GM13977 (cell line): ENCODE measurements at regions not wholly inside any gene's neighbourhood (a gene's known extent, or its start where the extent isn't known, plus 50 kb on each side); places are given as distances from the start of the nearest gene placed in this dataset.

ENCODE experiments used
- DNase-seq: peaks from one replicate; pipeline ENCODE4 v3.0.0; 2012; ENCODE audit warnings: low spot score
- in situ Hi-C: fragments of 300-500 bp; cut with MboI; formaldehyde crosslinking; loops from one replicate; pipeline ENCODE4 v1.12.0; 2022; ENCODE audit warnings: low sequenced_read_pairs, low pct_unique_long_range_greater_than_20kb, mixed read lengths, inconsistent platforms; ENCODE audit not compliant: unreplicated experiment
- TF ChIP-seq, protein P1 (sequence below): IDR thresholded peaks from 2 replicates; pipeline ENCODE4 v1.5.1; 2012; ENCODE audit warnings: mild to moderate bottlenecking, control low read depth; ENCODE audit not compliant: insufficient read depth; ENCODE audit errors: extremely low read depth, missing control alignments

GRCh38 chr3:87719060-87719459 lies 339.7 kb downstream of the CGGBP1 start:
- TF ChIP-seq, protein P1, sequence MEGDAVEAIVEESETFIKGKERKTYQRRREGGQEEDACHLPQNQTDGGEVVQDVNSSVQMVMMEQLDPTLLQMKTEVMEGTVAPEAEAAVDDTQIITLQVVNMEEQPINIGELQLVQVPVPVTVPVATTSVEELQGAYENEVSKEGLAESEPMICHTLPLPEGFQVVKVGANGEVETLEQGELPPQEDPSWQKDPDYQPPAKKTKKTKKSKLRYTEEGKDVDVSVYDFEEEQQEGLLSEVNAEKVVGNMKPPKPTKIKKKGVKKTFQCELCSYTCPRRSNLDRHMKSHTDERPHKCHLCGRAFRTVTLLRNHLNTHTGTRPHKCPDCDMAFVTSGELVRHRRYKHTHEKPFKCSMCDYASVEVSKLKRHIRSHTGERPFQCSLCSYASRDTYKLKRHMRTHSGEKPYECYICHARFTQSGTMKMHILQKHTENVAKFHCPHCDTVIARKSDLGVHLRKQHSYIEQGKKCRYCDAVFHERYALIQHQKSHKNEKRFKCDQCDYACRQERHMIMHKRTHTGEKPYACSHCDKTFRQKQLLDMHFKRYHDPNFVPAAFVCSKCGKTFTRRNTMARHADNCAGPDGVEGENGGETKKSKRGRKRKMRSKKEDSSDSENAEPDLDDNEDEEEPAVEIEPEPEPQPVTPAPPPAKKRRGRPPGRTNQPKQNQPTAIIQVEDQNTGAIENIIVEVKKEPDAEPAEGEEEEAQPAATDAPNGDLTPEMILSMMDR, result no peak
- no peak for DNase-seq
- in situ Hi-C loops, result no loop called here

DNA sequence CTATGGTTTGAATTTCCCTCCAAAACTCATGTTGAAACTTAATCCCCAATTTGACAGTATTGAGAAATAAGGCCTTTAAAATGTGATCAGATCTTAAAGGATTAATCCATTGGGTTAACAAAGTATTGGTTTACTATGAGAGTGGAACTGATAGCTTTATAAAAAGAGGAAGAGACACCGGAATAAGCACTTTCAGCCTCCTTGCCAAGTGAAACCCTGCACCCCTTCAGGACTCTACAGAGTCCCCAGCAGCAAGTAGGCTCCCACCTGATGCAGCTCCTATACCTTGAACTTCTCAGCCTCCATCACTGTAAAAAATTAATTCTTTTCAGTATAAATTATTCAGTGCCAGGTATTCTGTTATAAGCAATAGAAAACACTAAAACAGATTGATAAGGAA lies 348.3 kb downstream of the CGGBP1 start:
- no peak for DNase-seq
- TF ChIP-seq, protein P1, result no peak
- in situ Hi-C loops, result no loop called here

GRCh38 chr3:87710028-87710427 lies 348.8 kb downstream of the CGGBP1 start:
- no peak for DNase-seq
- TF ChIP-seq, protein P1, result no peak
- in situ Hi-C loops, result no loop called here

- DNase-seq, result no peak
- TF ChIP-seq, protein P1, result no peak
- in situ Hi-C loops, result no loop called here
Measured at GRCh38 chr3:87706176-87706575, 352.6 kb downstream of the CGGBP1 start.

GRCh38 chr3:87702600-87702999 lies 356.2 kb downstream of the CGGBP1 start:
- in situ Hi-C loops, result no loop called here

DNA sequence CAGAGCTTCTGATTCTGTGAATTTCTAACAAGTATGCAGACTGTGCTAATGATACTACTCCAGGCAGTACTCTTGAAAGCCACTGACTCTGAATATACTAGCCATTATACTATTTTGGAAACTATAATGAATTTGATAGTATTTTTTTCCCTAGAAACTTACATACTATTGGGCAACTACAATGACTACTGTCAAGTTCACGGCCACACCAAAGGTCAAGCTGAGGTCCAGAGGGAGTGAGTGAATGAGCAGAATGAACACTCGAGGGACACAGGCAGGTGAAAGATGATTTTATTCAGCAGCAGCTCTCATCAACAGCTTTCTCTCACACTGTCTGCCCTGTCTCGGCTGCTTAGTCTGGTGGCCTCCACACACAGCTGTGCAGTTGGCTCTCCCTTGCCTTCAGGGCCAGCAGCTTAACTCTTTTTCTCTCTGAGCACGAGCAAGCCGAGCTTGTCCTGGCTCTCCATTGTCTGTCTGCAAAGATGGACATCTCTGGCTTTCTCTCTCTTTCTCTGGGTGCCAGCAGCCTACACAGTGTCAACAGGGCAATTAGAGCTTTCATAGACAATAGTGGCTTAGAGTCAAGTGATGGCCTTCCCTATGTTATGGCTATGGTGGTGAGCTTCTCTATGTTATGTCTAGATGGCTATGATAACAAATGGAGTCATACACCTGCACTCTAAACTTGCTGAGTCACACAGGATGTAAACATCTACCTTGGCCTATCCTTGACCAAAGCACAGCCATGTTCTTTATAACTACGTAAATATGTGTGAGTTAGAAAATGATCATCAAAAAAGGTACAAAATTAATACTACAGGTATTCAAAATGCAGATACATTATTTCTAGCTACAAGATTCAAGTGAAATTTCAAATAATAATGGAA lies 362.4 kb downstream of the CGGBP1 start:
- DNase-seq, result no peak
- in situ Hi-C loops, result no loop called here
- TF ChIP-seq, protein P1, result no peak

More at GRCh38 chr3:87702600-87702999, 356.2 kb downstream of the CGGBP1 start:
- TF ChIP-seq, protein P1, result no peak
- no peak for DNase-seq
